ENCODE measurements at regions not wholly inside any gene's neighbourhood (a gene's known extent, or its start where the extent isn't known, plus 50 kb on each side); places are given as distances from the start of the nearest gene placed in this dataset.

DNA sequence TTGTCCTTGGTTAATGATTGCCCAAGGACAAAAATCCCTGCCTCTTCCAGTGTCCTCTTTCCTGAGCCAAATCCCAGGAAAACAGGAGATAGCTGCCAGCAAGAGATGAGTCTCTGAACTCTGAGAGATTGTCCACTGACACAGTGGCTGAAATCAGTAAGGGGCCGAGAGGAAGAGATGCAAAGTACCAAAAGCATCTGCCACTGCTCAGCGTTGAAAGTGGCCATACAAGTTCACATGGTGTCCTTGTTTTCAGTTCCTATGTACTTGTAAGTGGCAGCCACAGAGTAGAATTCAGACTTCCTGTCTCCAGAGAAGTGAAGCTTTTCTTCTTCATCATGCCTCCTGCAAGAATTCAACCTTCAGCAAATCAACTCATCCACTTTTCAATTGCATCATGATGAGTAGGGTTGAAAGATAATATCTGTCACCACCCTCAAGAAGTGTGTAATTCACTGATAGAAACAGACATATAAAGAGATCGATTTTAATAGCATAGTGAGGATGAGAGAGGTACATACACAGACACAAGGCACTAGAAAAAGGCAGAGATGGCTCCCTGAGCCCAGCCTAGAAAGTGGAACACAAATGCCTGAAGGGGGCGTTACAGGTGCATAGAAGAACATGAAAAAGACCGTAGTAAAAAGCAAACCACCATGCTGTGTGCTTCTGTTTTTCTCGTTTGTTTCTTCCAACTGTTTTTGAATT, 185.8 kb downstream of the MRPL39 start:
- no peak for TF ChIP-seq KLF9 (tag by site-specific recombination; IDR thresholded peaks at IDR 0.05; ENCODE audit: low read depth)
- TF ChIP-seq ZFP37 (tag by site-specific recombination; IDR thresholded peaks at IDR 0.05) = no peak
- TF ChIP-seq ZNF654 (tag by site-specific recombination; IDR thresholded peaks at IDR 0.05; ENCODE audit: low read depth) = peak; percentile 70
- ChIA-PET CTCF (interaction anchor here (0.6 to 4.0 kb wide), 9 partner anchors 9 to 1846 kb away, joined by 3 to 14 read pairs (median 3); no protein-coding TSS in a partner anchor), POLR2A (no interaction called here)
- no peaks in the 10 kb centered on the region for H3K9me3 ChIP-seq (ENCODE audit: control insufficient read depth, insufficient read depth, low read depth, low read length)
- no peaks in the 10 kb centered on the region for H3K36me3 ChIP-seq (ENCODE audit: control insufficient read depth in 2 of 2, insufficient read depth in 1 of 2, low read length in 2 of 2)
- H3K27ac ChIP-seq (ENCODE audit: extremely low read depth, low read depth, low read length) = no peak overlapping the region
- H3K4me3 ChIP-seq (ENCODE audit: low read depth, low read length) = no peak overlapping the region
- H3K4me1 ChIP-seq (ENCODE audit: control insufficient read depth, insufficient read depth, low read length) = no peaks in the 10 kb centered on the region

DNA sequence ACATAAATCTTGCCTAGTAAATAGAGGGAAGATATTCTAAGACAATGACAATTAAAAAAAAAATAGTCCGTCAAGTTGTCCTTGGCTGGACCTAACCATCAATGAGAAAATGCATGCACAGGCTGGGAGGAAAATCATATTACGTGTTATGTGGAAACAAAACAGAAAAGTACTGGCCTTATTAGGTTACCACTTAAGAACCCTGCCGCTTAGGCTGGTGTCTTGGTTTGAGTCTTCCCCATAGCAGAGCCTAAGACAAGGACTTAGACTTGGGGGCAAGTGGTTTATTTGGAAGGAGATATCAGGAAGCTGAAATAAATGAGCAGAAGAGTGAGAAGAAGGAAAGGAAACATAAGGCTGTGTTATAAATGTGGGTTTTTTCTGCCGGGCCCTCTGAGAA, 186.4 kb downstream of the MRPL39 start:
- Histone ChIP-seq H3K4me3 (ENCODE audit: low read depth, low read length) (no peak overlapping the region), H3K4me1 (ENCODE audit: control insufficient read depth, insufficient read depth, low read length) (no peaks in the 10 kb centered on the region), H3K9me3 (ENCODE audit: control insufficient read depth, insufficient read depth, low read depth, low read length) (no peaks in the 10 kb centered on the region), H3K27ac (ENCODE audit: extremely low read depth, low read depth, low read length) (no peak overlapping the region), H3K36me3 (ENCODE audit: control insufficient read depth in 2 of 2, insufficient read depth in 1 of 2, low read length in 2 of 2) (no peaks in the 10 kb centered on the region)
- ChIA-PET CTCF (interaction anchor here (0.6 to 4.0 kb wide), 8 partner anchors 8 to 1846 kb away, joined by 3 to 14 read pairs (median 3); no protein-coding TSS in a partner anchor), POLR2A (no interaction called here)
- no peak for TF ChIP-seq ZNF391 (tag by site-specific recombination; IDR thresholded peaks at IDR 0.05; ENCODE audit: borderline replicate concordance, low read depth)
- TF ChIP-seq PRDM1 (tag by site-specific recombination; IDR thresholded peaks at IDR 0.05) = no peak
- no peak for TF ChIP-seq ZNF530 (tag by site-specific recombination; IDR thresholded peaks at IDR 0.05; ENCODE audit: low read depth)
- TF ChIP-seq, protein P1, sequence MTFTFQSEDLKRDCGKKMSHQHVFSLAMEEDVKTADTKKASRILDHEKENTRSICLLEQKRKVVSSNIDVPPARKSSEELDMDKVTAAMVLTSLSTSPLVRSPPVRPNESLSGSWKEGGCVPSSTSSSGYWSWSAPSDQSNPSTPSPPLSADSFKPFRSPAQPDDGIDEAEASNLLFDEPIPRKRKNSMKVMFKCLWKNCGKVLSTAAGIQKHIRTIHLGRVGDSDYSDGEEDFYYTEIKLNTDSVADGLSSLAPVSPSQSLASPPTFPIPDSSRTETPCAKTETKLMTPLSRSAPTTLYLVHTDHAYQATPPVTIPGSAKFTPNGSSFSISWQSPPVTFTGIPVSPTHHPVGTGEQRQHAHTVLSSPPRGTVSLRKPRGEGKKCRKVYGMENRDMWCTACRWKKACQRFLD (tag by site-specific recombination; IDR thresholded peaks at IDR 0.05) = no peak
- TF ChIP-seq ZNF677 (tag by site-specific recombination; IDR thresholded peaks at IDR 0.05) = no peak
- TF ChIP-seq ZSCAN23 (tag by site-specific recombination; IDR thresholded peaks at IDR 0.05) = no peak
- no peak for TF ChIP-seq ZNF571 (tag by site-specific recombination; IDR thresholded peaks at IDR 0.05)
- no peak for TF ChIP-seq SCRT1 (tag by site-specific recombination; IDR thresholded peaks at IDR 0.05; ENCODE audit: borderline replicate concordance)
- TF ChIP-seq OSR2 (tag by site-specific recombination; IDR thresholded peaks at IDR 0.05) = no peak
- no peak for TF ChIP-seq ZNF140 (tag by site-specific recombination; IDR thresholded peaks at IDR 0.05)
- TF ChIP-seq, protein P2, sequence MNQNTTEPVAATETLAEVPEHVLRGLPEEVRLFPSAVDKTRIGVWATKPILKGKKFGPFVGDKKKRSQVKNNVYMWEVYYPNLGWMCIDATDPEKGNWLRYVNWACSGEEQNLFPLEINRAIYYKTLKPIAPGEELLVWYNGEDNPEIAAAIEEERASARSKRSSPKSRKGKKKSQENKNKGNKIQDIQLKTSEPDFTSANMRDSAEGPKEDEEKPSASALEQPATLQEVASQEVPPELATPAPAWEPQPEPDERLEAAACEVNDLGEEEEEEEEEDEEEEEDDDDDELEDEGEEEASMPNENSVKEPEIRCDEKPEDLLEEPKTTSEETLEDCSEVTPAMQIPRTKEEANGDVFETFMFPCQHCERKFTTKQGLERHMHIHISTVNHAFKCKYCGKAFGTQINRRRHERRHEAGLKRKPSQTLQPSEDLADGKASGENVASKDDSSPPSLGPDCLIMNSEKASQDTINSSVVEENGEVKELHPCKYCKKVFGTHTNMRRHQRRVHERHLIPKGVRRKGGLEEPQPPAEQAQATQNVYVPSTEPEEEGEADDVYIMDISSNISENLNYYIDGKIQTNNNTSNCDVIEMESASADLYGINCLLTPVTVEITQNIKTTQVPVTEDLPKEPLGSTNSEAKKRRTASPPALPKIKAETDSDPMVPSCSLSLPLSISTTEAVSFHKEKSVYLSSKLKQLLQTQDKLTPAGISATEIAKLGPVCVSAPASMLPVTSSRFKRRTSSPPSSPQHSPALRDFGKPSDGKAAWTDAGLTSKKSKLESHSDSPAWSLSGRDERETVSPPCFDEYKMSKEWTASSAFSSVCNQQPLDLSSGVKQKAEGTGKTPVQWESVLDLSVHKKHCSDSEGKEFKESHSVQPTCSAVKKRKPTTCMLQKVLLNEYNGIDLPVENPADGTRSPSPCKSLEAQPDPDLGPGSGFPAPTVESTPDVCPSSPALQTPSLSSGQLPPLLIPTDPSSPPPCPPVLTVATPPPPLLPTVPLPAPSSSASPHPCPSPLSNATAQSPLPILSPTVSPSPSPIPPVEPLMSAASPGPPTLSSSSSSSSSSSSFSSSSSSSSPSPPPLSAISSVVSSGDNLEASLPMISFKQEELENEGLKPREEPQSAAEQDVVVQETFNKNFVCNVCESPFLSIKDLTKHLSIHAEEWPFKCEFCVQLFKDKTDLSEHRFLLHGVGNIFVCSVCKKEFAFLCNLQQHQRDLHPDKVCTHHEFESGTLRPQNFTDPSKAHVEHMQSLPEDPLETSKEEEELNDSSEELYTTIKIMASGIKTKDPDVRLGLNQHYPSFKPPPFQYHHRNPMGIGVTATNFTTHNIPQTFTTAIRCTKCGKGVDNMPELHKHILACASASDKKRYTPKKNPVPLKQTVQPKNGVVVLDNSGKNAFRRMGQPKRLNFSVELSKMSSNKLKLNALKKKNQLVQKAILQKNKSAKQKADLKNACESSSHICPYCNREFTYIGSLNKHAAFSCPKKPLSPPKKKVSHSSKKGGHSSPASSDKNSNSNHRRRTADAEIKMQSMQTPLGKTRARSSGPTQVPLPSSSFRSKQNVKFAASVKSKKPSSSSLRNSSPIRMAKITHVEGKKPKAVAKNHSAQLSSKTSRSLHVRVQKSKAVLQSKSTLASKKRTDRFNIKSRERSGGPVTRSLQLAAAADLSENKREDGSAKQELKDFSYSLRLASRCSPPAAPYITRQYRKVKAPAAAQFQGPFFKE (tag by site-specific recombination; IDR thresholded peaks at IDR 0.05; ENCODE audit: borderline replicate concordance) = no peak
- TF ChIP-seq, protein P3, sequence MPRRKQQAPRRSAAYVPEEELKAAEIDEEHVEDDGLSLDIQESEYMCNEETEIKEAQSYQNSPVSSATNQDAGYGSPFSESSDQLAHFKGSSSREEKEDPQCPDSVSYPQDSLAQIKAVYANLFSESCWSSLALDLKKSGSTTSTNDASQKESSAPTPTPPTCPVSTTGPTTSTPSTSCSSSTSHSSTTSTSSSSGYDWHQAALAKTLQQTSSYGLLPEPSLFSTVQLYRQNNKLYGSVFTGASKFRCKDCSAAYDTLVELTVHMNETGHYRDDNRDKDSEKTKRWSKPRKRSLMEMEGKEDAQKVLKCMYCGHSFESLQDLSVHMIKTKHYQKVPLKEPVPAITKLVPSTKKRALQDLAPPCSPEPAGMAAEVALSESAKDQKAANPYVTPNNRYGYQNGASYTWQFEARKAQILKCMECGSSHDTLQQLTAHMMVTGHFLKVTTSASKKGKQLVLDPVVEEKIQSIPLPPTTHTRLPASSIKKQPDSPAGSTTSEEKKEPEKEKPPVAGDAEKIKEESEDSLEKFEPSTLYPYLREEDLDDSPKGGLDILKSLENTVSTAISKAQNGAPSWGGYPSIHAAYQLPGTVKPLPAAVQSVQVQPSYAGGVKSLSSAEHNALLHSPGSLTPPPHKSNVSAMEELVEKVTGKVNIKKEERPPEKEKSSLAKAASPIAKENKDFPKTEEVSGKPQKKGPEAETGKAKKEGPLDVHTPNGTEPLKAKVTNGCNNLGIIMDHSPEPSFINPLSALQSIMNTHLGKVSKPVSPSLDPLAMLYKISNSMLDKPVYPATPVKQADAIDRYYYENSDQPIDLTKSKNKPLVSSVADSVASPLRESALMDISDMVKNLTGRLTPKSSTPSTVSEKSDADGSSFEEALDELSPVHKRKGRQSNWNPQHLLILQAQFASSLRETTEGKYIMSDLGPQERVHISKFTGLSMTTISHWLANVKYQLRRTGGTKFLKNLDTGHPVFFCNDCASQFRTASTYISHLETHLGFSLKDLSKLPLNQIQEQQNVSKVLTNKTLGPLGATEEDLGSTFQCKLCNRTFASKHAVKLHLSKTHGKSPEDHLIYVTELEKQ (tag by site-specific recombination; IDR thresholded peaks at IDR 0.05; ENCODE audit: borderline replicate concordance) = no peak
- no peak for TF ChIP-seq HOXC10 (CRISPR knock-in tag; IDR thresholded peaks at IDR 0.05)

All from HEK293 (cell line).